HepG2 (cell line): ENCODE measurements at regions not wholly inside any gene's neighbourhood (a gene's known extent, or its start where the extent isn't known, plus 50 kb on each side); places are given as distances from the start of the nearest gene placed in this dataset.

Source experiments
- ATAC-seq: fragments of 200-7000 bp; cut with Tn5 transposase; 3 replicates; pipeline ENCODE4 v1.9.1; 2020; ENCODE audit warnings: mild to moderate bottlenecking, moderate library complexity
- BruUV-seq: library from RNA; stranded (reverse); fragments of 400-500 nt; replicated peaks from 2 replicates; lab custom pipeline; 2021; lab: Mats Ljungman, UMichigan
- CTCF ChIA-PET: fragments of 300-600 bp; formaldehyde crosslinking; extraction: SDS; loops from one replicate; lab custom pipeline; 2021; ENCODE audit warnings: low total read pairs, inconsistent platforms, low intra/inter-chr PET ratio; lab: Yijun Ruan, JAX
- POLR2A ChIA-PET: fragments of 350-600 bp; sonication (Branson Sonifier 250); formaldehyde crosslinking; loops from one replicate; lab custom pipeline; 2020; ENCODE audit warnings: antibody characterized with exemption, inconsistent platforms; lab: Yijun Ruan, JAX
- DNase-seq: peaks from one replicate; pipeline ENCODE4 v3.0.0-alpha.2; 2015; ENCODE audit warnings: low spot score
- FAIRE-seq: peaks from 3 replicates; lab custom pipeline; 2011; peaks lifted over from hg19 to GRCh38; lab: Jason Lieb, UNC
- H2AFZ ChIP-seq: one replicate; pipeline ENCODE4 v1.6.1; 2011; ENCODE audit warnings: low read length, inconsistent platforms
- H3K27ac ChIP-seq: fragments of 300-600 bp; 3 replicates; pipeline ENCODE4 v1.8.0; 2011; ENCODE audit warnings: mixed run types, mild to moderate bottlenecking, mixed read lengths, low read length, inconsistent platforms; ENCODE audit not compliant: insufficient read depth; ENCODE audit errors: extremely low read length
- H3K27me3 ChIP-seq, 2 experiments: fragments of 200-600 bp in 1 of 2; 2 replicates in 1 of 2; 3 replicates in 1 of 2; pipeline versions ENCODE4 v1.6.0 to v1.8.0; 2011; ENCODE audit warnings: low read length in 2 of 2, mild to moderate bottlenecking in 2 of 2, moderate library complexity in 2 of 2, inconsistent platforms in 1 of 2; ENCODE audit not compliant: insufficient read depth in 2 of 2, control insufficient read depth in 1 of 2
- H3K36me3 ChIP-seq, 2 experiments: fragments of 200-600 bp in 1 of 2; replicated peaks in 1 of 2; 2 replicates in 1 of 2; 3 replicates in 1 of 2; pipeline versions ENCODE4 v1.5.1 to v1.8.0; 2011; ENCODE audit warnings: low read length in 2 of 2, inconsistent platforms in 1 of 2; ENCODE audit not compliant: insufficient read depth in 2 of 2, control insufficient read depth in 1 of 2
- H3K4me1 ChIP-seq: 2 replicates; pipeline ENCODE4 v1.5.1; 2012; ENCODE audit warnings: low read length, inconsistent platforms; ENCODE audit not compliant: insufficient read depth
- H3K4me2 ChIP-seq: 2 replicates; pipeline ENCODE4 v1.6.0; 2011; ENCODE audit warnings: low read depth, low read length, inconsistent platforms
- H3K4me3 ChIP-seq, 3 experiments: fragments of 200-600 bp in 1 of 3; sonication (generic), shearing (Covaris generic) in 1 of 3; replicated peaks in 1 of 3; 2 replicates each; pipeline ENCODE4 v1.5.1; 2011 to 2016; ENCODE audit warnings: low read length in 3 of 3, inconsistent platforms in 2 of 3, low read depth in 2 of 3, mild to moderate bottlenecking in 2 of 3, control low read depth in 1 of 3, mixed read lengths in 1 of 3; ENCODE audit not compliant: insufficient read depth in 1 of 3
- H3K79me2 ChIP-seq: one replicate; pipeline ENCODE4 v1.6.1; 2011; ENCODE audit warnings: low read length, inconsistent platforms; ENCODE audit not compliant: insufficient read depth
- H3K9ac ChIP-seq: 2 replicates; pipeline ENCODE4 v1.6.0; 2011; ENCODE audit warnings: mild to moderate bottlenecking, low read depth, low read length, inconsistent platforms; ENCODE audit not compliant: insufficient read depth
- H3K9me3 ChIP-seq: 2 replicates; pipeline ENCODE4 v1.5.1; 2012; ENCODE audit warnings: mild to moderate bottlenecking, low read length
- H4K20me1 ChIP-seq: 2 replicates; pipeline ENCODE4 v1.6.0; 2011; ENCODE audit warnings: inconsistent platforms, mild to moderate bottlenecking, low read length, moderate library complexity; ENCODE audit not compliant: insufficient read depth
- CEBPB ChIP-seq: IDR thresholded peaks from 2 replicates; pipeline ENCODE4 v1.6.1; 2011; ENCODE audit warnings: low read depth, low read length, improper control_type of control experiment, borderline replicate concordance
- CHD4 ChIP-seq: fragments of 200-600 bp; sonication (generic); IDR thresholded peaks from 2 replicates; pipeline ENCODE4 v1.7.0; 2017; ENCODE audit warnings: mild to moderate bottlenecking, low read length, borderline replicate concordance
- CTCF ChIP-seq: sonication (generic); formaldehyde crosslinking; IDR thresholded peaks from 2 replicates; pipeline ENCODE4 v1.5.0; 2020; ENCODE audit warnings: mild to moderate bottlenecking, missing genetic modification reagents, moderate library complexity
- FOXO1 ChIP-seq: sonication (generic); formaldehyde crosslinking; IDR thresholded peaks from 2 replicates; pipeline ENCODE4 v1.4.0; 2020; ENCODE audit warnings: missing genetic modification reagents
- GLMP ChIP-seq: sonication (generic); formaldehyde crosslinking; IDR thresholded peaks from 2 replicates; pipeline ENCODE4 v1.9.0; 2021; ENCODE audit warnings: missing genetic modification reagents, mild to moderate bottlenecking, borderline replicate concordance
- HMG20A ChIP-seq: IDR thresholded peaks from 2 replicates; pipeline ENCODE4 v1.6.1; 2016; ENCODE audit warnings: borderline replicate concordance
- HNRNPUL1 ChIP-seq: fragments of 200-400 bp; formaldehyde crosslinking; IDR thresholded peaks from 2 replicates; pipeline ENCODE4 v1.6.1; 2017; ENCODE audit warnings: low read depth, mild to moderate bottlenecking, low read length, moderate library complexity
- MEIS1 ChIP-seq: sonication (generic); formaldehyde crosslinking; IDR thresholded peaks from 2 replicates; pipeline ENCODE4 v1.9.0; 2021; ENCODE audit warnings: mild to moderate bottlenecking, missing genetic modification reagents, moderate library complexity, borderline replicate concordance
- NRL ChIP-seq: sonication (generic); formaldehyde crosslinking; IDR thresholded peaks from 2 replicates; pipeline ENCODE4 v1.5.0; 2020; ENCODE audit warnings: missing genetic modification reagents, mild to moderate bottlenecking, moderate library complexity, borderline replicate concordance
- PHB2 ChIP-seq: fragments of 450-650 bp; IDR thresholded peaks from 2 replicates; pipeline ENCODE4 v1.6.1; 2018; ENCODE audit not compliant: partially characterized antibody
- SMC3 ChIP-seq: IDR thresholded peaks from 2 replicates; pipeline ENCODE4 v1.6.1; 2011; ENCODE audit warnings: low read length, improper control_type of control experiment
- ZBTB39 ChIP-seq: sonication (generic); formaldehyde crosslinking; IDR thresholded peaks from 2 replicates; pipeline ENCODE4 v1.5.0; 2020; ENCODE audit warnings: missing genetic modification reagents
- ZFP90 ChIP-seq: sonication (generic); formaldehyde crosslinking; IDR thresholded peaks from 2 replicates; pipeline ENCODE4 v1.8.0; 2022; ENCODE audit warnings: missing genetic modification reagents, mild to moderate bottlenecking, inconsistent platforms, borderline replicate concordance
- ZNF180 ChIP-seq: sonication (generic); formaldehyde crosslinking; IDR thresholded peaks from 2 replicates; pipeline ENCODE4 v1.4.0; 2020; ENCODE audit warnings: low read depth, missing genetic modification reagents, borderline replicate concordance
- ZNF367 ChIP-seq: sonication (generic); formaldehyde crosslinking; IDR thresholded peaks from 2 replicates; pipeline ENCODE4 v1.4.0; 2020; ENCODE audit warnings: missing genetic modification reagents, borderline replicate concordance
- ZNF703 ChIP-seq: sonication (generic); formaldehyde crosslinking; IDR thresholded peaks from 2 replicates; pipeline ENCODE4 v1.5.1; 2020; ENCODE audit warnings: missing genetic modification reagents, mild to moderate bottlenecking, moderate library complexity, borderline replicate concordance
- ZNF784 ChIP-seq: sonication (generic); formaldehyde crosslinking; IDR thresholded peaks from 2 replicates; pipeline ENCODE4 v1.5.1; 2020; ENCODE audit warnings: missing genetic modification reagents, mild to moderate bottlenecking, borderline replicate concordance
- WGBS: methylation state at CpG from one replicate; pipeline ENCODE4 v1.1.6; 2017; ENCODE audit warnings: low lambda C conversion rate; 5-methylcytosine and 5-hydroxymethylcytosine counted together
- in situ Hi-C: cut with HindIII; loops from 2 replicates; pipeline ENCODE4 v1.10.0; 2017; ENCODE audit warnings: low pct_unique_long_range_greater_than_20kb; ENCODE audit not compliant: extremely low pct_ligation_motif_present
- intact Hi-C: fragments of 100-400 bp; cut with micrococcal nuclease; formaldehyde crosslinking; loops from one replicate; pipeline ENCODE4 v1.10.0; 2022; ENCODE audit not compliant: unreplicated experiment

GRCh38 chr12:127108360-127109215 is 1158.4 kb upstream of the TMEM132C start:
- no peak overlapping the region for H2AFZ ChIP-seq
- H3K9me3 ChIP-seq = no peaks in the 10 kb centered on the region
- CTCF ChIA-PET = interaction anchor here (0.8 to 2.2 kb wide), 3 partner anchors 184 to 272 kb away, joined by 3 to 20 read pairs (median 6); no protein-coding TSS in a partner anchor
- H3K79me2 ChIP-seq = no peaks in the 10 kb centered on the region
- in situ Hi-C loops (loop anchor here (25.0 kb wide), 2 partner anchors 279 to 579 kb away; no protein-coding TSS in a partner anchor), intact Hi-C loops (loop anchor here (1.0 to 5.0 kb wide), 3 partner anchors 273 to 1576 kb away; no protein-coding TSS in a partner anchor)
- no peaks in the 10 kb centered on the region for H3K4me1 ChIP-seq
- DNase-seq (peak; percentile 15), ATAC-seq (peak; percentile 90), FAIRE-seq (peak; percentile 36)
- POLR2A ChIA-PET = no interaction called here
- no peak overlapping the region for H3K9ac ChIP-seq
- H3K36me3 ChIP-seq = no peaks in the 10 kb centered on the region
- no peak overlapping the region for H3K27ac ChIP-seq
- H4K20me1 ChIP-seq = no peaks in the 10 kb centered on the region
- no peaks in the 10 kb centered on the region for H3K27me3 ChIP-seq
- 37% methylated on average over 7 of the region's 7 CpGs for WGBS
- no peak overlapping the region for H3K4me2 ChIP-seq
- no peak overlapping the region for H3K4me3 ChIP-seq
- BruUV-seq = no TSS peak
- no peak for TF ChIP-seq CEBPB
- TF ChIP-seq CTCF = peak; percentile 59
- no peak for TF ChIP-seq ZFP90 (CRISPR knock-in tag)
- TF ChIP-seq ZNF703 (CRISPR knock-in tag) = no peak
- TF ChIP-seq ZNF180 (CRISPR knock-in tag) = no peak
- no peak for TF ChIP-seq ZNF784
- no peak for TF ChIP-seq HMG20A (CRISPR knock-in tag)
- TF ChIP-seq FOXO1 = no peak
- TF ChIP-seq NRL (CRISPR knock-in tag) = no peak
- no peak for TF ChIP-seq GLMP (CRISPR knock-in tag)
- TF ChIP-seq ZBTB39 (CRISPR knock-in tag) = no peak
- TF ChIP-seq MEIS1 (CRISPR knock-in tag) = no peak
- no peak for TF ChIP-seq HNRNPUL1
- no peak for TF ChIP-seq ZNF367 (CRISPR knock-in tag)
- TF ChIP-seq PHB2 = no peak
- peak; percentile 83 for TF ChIP-seq SMC3
- TF ChIP-seq CHD4 = no peak
